Neural crest cell (in vitro differentiated cells): ENCODE measurements at regions not wholly inside any gene's neighbourhood (a gene's known extent, or its start where the extent isn't known, plus 50 kb on each side); places are given as distances from the start of the nearest gene placed in this dataset.

Experiments used
- DNase-seq: peaks from one replicate; pipeline ENCODE4 v3.0.0; 2021; ENCODE audit warnings: low read depth, mixed read lengths, low spot score
- H3K27ac Mint-ChIP-seq: one replicate; pipeline ENCODE4 v1.8.0; 2021; ENCODE audit warnings: mild to moderate bottlenecking, mixed read lengths; ENCODE audit not compliant: unreplicated experiment
- H3K27me3 Mint-ChIP-seq: 2 replicates; pipeline ENCODE4 v1.8.0; 2021; ENCODE audit warnings: low read depth, mild to moderate bottlenecking, mixed read lengths
- H3K36me3 Mint-ChIP-seq: 2 replicates; pipeline ENCODE4 v1.8.0; 2021; ENCODE audit warnings: low read depth, mild to moderate bottlenecking, mixed read lengths
- H3K4me1 Mint-ChIP-seq: 2 replicates; pipeline ENCODE4 v1.8.0; 2021; ENCODE audit warnings: mixed read lengths
- H3K4me3 Mint-ChIP-seq: one replicate; pipeline ENCODE4 v1.8.0; 2021; ENCODE audit warnings: mild to moderate bottlenecking, mixed read lengths
- H3K9me3 Mint-ChIP-seq: 2 replicates; pipeline ENCODE4 v1.8.0; 2021; ENCODE audit warnings: mixed read lengths
- CTCF ChIP-seq: fragments of 200-600 bp; sonication (generic); conservative IDR thresholded peaks from 2 replicates; pipeline ENCODE4 v1.5.0; 2021; ENCODE audit warnings: antibody characterized with exemption, mild to moderate bottlenecking

DNA sequence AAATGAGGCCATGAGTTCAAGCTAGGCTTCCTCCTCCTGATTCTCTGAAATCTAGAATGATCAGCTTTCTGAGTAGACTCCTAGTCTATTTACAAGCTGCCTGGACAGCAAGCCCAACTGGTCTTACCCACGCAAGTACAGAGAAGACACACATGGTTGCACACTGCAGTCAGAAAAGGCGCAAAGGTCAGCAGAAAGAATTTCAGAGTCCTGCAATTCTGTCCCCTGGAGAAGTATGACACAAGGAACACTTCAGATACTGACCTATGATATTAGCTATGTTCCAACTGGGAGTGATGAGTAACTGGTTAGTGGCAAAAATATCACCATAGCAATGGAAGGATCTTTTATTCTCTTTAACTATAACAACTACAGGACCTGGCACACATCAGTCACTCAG lies 336.1 kb upstream of the PKDCC start:
- Mint-ChIP-seq H3K9me3 (peaks cover 3% of the 10 kb centered on the region), H3K27ac (no peak overlapping the region), H3K36me3 (peaks cover 2% of the 10 kb centered on the region), H3K4me3 (no peak overlapping the region), H3K27me3 (no peaks in the 10 kb centered on the region), H3K4me1 (peaks cover 52% of the 10 kb centered on the region)
- no peak for DNase-seq
- no peak for TF ChIP-seq CTCF

DNA sequence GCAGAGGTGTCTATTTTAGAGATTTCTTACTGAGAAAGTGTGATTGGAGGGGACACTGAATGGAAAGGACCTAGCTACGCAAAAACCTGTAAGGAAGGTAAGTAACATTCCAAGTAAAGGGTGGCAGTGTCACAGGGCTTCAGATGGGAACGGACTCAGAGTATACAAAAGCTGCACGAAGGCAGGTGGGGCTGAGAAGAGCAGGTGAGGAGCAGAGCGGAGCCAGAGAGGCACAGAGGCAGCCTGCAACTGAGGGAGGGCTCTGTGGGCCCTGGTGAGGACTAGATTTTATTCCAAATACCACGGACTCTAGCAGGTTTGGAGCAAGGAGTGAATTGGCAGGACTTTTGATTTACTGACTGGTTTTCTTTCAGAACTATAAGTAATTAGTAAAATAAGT lies 331.3 kb upstream of the PKDCC start:
- Mint-ChIP-seq H3K27me3 (no peaks in the 10 kb centered on the region), H3K36me3 (no peaks in the 10 kb centered on the region), H3K4me3 (no peak overlapping the region), H3K27ac (no peak overlapping the region), H3K4me1 (peaks cover 42% of the 10 kb centered on the region), H3K9me3 (peaks cover 3% of the 10 kb centered on the region)
- no peak for DNase-seq
- TF ChIP-seq CTCF, result no peak

DNA sequence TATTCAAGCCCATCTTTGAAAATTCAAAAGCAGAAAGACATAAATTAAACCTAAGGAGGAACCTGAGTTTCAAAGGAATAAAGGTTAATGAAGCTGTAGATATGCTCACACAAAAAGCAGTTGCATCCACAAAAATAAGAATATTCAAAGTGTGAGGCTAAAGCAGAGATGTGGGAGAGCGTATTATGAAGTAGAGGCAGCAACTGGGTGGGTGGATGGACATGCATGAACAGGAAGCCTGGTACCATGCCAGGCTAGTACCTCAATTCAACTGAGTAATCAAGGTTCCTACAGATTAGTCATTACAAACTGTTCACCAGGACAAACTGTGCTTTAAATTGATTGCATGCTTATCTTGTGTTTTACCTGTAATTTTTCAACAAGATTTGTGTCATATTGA lies 330.0 kb upstream of the PKDCC start:
- no peak overlapping the region for H3K27ac Mint-ChIP-seq
- no peaks in the 10 kb centered on the region for H3K27me3 Mint-ChIP-seq
- H3K9me3 Mint-ChIP-seq, result peaks cover 3% of the 10 kb centered on the region
- DNase-seq, result no peak
- no peak for TF ChIP-seq CTCF
- peaks cover 34% of the 10 kb centered on the region for H3K4me1 Mint-ChIP-seq
- no peak overlapping the region for H3K4me3 Mint-ChIP-seq
- no peaks in the 10 kb centered on the region for H3K36me3 Mint-ChIP-seq

GRCh38 chr2:41718705-41719104 lies 329.1 kb upstream of the PKDCC start:
- TF ChIP-seq CTCF, result no peak
- H3K9me3 Mint-ChIP-seq, result peaks cover 3% of the 10 kb centered on the region
- no peak for DNase-seq

GRCh38 chr2:41719756-41720155 lies 328.1 kb upstream of the PKDCC start:
- Mint-ChIP-seq H3K4me3 (no peak overlapping the region), H3K27ac (no peak overlapping the region), H3K27me3 (no peaks in the 10 kb centered on the region), H3K4me1 (peaks cover 35% of the 10 kb centered on the region), H3K9me3 (peaks cover 3% of the 10 kb centered on the region), H3K36me3 (no peaks in the 10 kb centered on the region)
- TF ChIP-seq CTCF, result no peak
- DNase-seq, result no peak

More at GRCh38 chr2:41718705-41719104, 329.1 kb upstream of the PKDCC start:
- Mint-ChIP-seq H3K27ac (no peak overlapping the region), H3K36me3 (no peaks in the 10 kb centered on the region), H3K27me3 (no peaks in the 10 kb centered on the region), H3K4me3 (no peak overlapping the region), H3K4me1 (peaks cover 38% of the 10 kb centered on the region)
